AG09309 (cell line): ENCODE measurements at regions not wholly inside any gene's neighbourhood (a gene's known extent, or its start where the extent isn't known, plus 50 kb on each side); places are given as distances from the start of the nearest gene placed in this dataset.

Experiments
- DNase-seq: peaks from one replicate; pipeline ENCODE4 v3.0.0-alpha.2; 2010; ENCODE audit warnings: low read depth
- H3K4me3 ChIP-seq: 2 replicates; pipeline ENCODE4 v1.5.1; 2011; ENCODE audit warnings: mild to moderate bottlenecking, low read depth, low read length, moderate library complexity; ENCODE audit not compliant: control insufficient read depth
- CTCF ChIP-seq: IDR thresholded peaks from 2 replicates; pipeline ENCODE4 v1.5.1; 2011; ENCODE audit warnings: mild to moderate bottlenecking, low read depth, low read length, inconsistent platforms; ENCODE audit not compliant: insufficient read depth, control insufficient read depth; ENCODE audit errors: missing control alignments

GRCh38 chrX:40449396-40449795 is 131.4 kb upstream of the ATP6AP2 start:
- DNase-seq: no peak
- no peak overlapping the region for H3K4me3 ChIP-seq

GRCh38 chrX:40448793-40449192 is 132.0 kb upstream of the ATP6AP2 start:
- DNase-seq: no peak
- no peak overlapping the region for H3K4me3 ChIP-seq
- no peak for TF ChIP-seq CTCF

More at GRCh38 chrX:40449396-40449795, 131.4 kb upstream of the ATP6AP2 start:
- TF ChIP-seq CTCF: no peak

DNA sequence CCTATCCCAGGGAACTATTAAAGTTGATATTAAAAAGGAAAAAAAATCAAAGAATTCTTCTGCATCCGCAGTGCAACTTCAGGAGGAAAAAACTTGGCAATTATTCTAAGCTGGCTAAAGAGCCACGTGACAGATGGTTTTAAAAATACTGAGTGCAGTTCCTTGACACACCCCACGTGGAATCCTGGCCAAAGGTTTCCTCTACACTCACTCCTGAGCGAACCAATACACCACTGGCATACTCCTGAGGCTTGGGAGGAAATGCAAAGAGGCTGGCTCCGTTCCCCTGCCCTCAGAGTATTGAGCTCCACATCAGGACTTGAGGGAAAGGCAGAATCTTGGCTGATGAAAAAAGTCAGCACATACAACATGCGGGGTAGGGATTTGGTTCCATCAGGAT is 133.8 kb upstream of the ATP6AP2 start:
- TF ChIP-seq CTCF: no peak
- no peak for DNase-seq
- no peak overlapping the region for H3K4me3 ChIP-seq

- no peak for TF ChIP-seq CTCF
- no peak for DNase-seq
Observed at GRCh38 chrX:40445691-40446090, 135.1 kb upstream of the ATP6AP2 start.

GRCh38 chrX:40444798-40445496 is 135.8 kb upstream of the ATP6AP2 start:
- no peak overlapping the region for H3K4me3 ChIP-seq
- no peak for TF ChIP-seq CTCF
- DNase-seq: no peak

More at GRCh38 chrX:40445691-40446090, 135.1 kb upstream of the ATP6AP2 start:
- no peak overlapping the region for H3K4me3 ChIP-seq

- no peak for DNase-seq
- no peak overlapping the region for H3K4me3 ChIP-seq
- no peak for TF ChIP-seq CTCF
Observed at GRCh38 chrX:40444133-40444532, 136.6 kb upstream of the ATP6AP2 start.
